ENCODE measurements at regions not wholly inside any gene's neighbourhood (a gene's known extent, or its start where the extent isn't known, plus 50 kb on each side); places are given as distances from the start of the nearest gene placed in this dataset.
"Not testable (repeated sequence)": the region's sequence is repeated elsewhere in the genome, so short reads cannot be mapped to it uniquely, and the experiment has no call there.

- no peaks in the 10 kb centered on the region for H3K79me1 ChIP-seq (ENCODE audit: low read depth, low read length)
- no peak overlapping the region for H2BK12ac ChIP-seq (ENCODE audit: low read length)
- H2AK5ac ChIP-seq (ENCODE audit: low read depth, low read length): no peak overlapping the region
- no peak for DNase-seq (ENCODE audit: low spot score)
- H2BK5ac ChIP-seq (ENCODE audit: low read length): no peak overlapping the region
- WGBS, 2 donors (ENCODE audit: extremely low coverage in 2 of 2, insufficient read length in 2 of 2, insufficient replicate concordance in 1 of 2): no CpG with 5 or more reads among the region's 4 CpGs
- H3K14ac ChIP-seq (ENCODE audit: low read length): no peak overlapping the region
- H3K4me2 ChIP-seq (ENCODE audit: insufficient read depth, low read length, poor library complexity, severe bottlenecking): no peak overlapping the region
- no peak overlapping the region for H4K8ac ChIP-seq (ENCODE audit: low read depth, low read length)
- no peaks in the 10 kb centered on the region for H3K27me3 ChIP-seq (ENCODE audit: control insufficient read depth in 3 of 3, insufficient read depth in 3 of 3, low read depth in 1 of 3, low read length in 3 of 3)
- H2BK120ac ChIP-seq (ENCODE audit: low read depth, low read length): no peak overlapping the region
- H3K9ac ChIP-seq (ENCODE audit: low read depth, low read length, poor library complexity): no peak overlapping the region
- no peak overlapping the region for H3K27ac ChIP-seq (replicated peaks; ENCODE audit: low read length)
- H3K4ac ChIP-seq (ENCODE audit: low read length): no peak overlapping the region
- no peaks in the 10 kb centered on the region for H3K4me1 ChIP-seq (ENCODE audit: control insufficient read depth in 2 of 2, insufficient read depth in 1 of 2, low read depth in 1 of 2, low read length in 2 of 2)
- no peaks in the 10 kb centered on the region for H3K36me3 ChIP-seq (replicated peaks in 1 of 2; ENCODE audit: control insufficient read depth in 2 of 2, insufficient read depth in 2 of 2, low read length in 2 of 2)
- no peaks in the 10 kb centered on the region for H3K9me3 ChIP-seq (replicated peaks in 1 of 2; ENCODE audit: control insufficient read depth in 2 of 2, insufficient read depth in 1 of 2, low read depth in 1 of 2, low read length in 2 of 2)
- no peak overlapping the region for H4K91ac ChIP-seq (ENCODE audit: low read depth, low read length, poor library complexity)
- H2AFZ ChIP-seq (ENCODE audit: low read length): no peak overlapping the region
- no peak overlapping the region for H2BK15ac ChIP-seq (ENCODE audit: low read length)
- H3K4me3 ChIP-seq (ENCODE audit: low read length in 2 of 2): no peak overlapping the region
- no peak overlapping the region for H3K18ac ChIP-seq (ENCODE audit: low read length)
- no peak overlapping the region for H3K23ac ChIP-seq (ENCODE audit: low read depth, low read length, poor library complexity)
These were observed 1280.4 kb downstream of the NSUN3 start for GRCh38 chr3:95343228-95343627.

- Histone ChIP-seq H3K79me1 (ENCODE audit: low read depth, low read length) (no peaks in the 10 kb centered on the region), H3K9ac (ENCODE audit: low read depth, low read length, poor library complexity) (no peak overlapping the region), H3K4me3 (ENCODE audit: low read length in 2 of 2) (no peak overlapping the region), H3K36me3 (replicated peaks in 1 of 2; ENCODE audit: control insufficient read depth in 2 of 2, insufficient read depth in 2 of 2, low read length in 2 of 2) (no peaks in the 10 kb centered on the region), H4K91ac (ENCODE audit: low read depth, low read length, poor library complexity) (no peak overlapping the region), H3K18ac (ENCODE audit: low read length) (no peak overlapping the region), H4K8ac (ENCODE audit: low read depth, low read length) (no peak overlapping the region), H2AK5ac (ENCODE audit: low read depth, low read length) (no peak overlapping the region), H2BK15ac (ENCODE audit: low read length) (no peak overlapping the region), H3K27ac (replicated peaks; ENCODE audit: low read length) (no peak overlapping the region), H3K4me2 (ENCODE audit: insufficient read depth, low read length, poor library complexity, severe bottlenecking) (no peak overlapping the region), H3K4ac (ENCODE audit: low read length) (no peak overlapping the region), H2AFZ (ENCODE audit: low read length) (no peak overlapping the region), H3K14ac (ENCODE audit: low read length) (no peak overlapping the region), H3K4me1 (ENCODE audit: control insufficient read depth in 2 of 2, insufficient read depth in 1 of 2, low read depth in 1 of 2, low read length in 2 of 2) (no peaks in the 10 kb centered on the region), H3K27me3 (ENCODE audit: control insufficient read depth in 3 of 3, insufficient read depth in 3 of 3, low read depth in 1 of 3, low read length in 3 of 3) (no peaks in the 10 kb centered on the region), H2BK5ac (ENCODE audit: low read length) (no peak overlapping the region), H2BK12ac (ENCODE audit: low read length) (no peak overlapping the region), H3K9me3 (replicated peaks in 1 of 2; ENCODE audit: control insufficient read depth in 2 of 2, insufficient read depth in 1 of 2, low read depth in 1 of 2, low read length in 2 of 2) (no peaks in the 10 kb centered on the region), H3K23ac (ENCODE audit: low read depth, low read length, poor library complexity) (no peak overlapping the region), H2BK120ac (ENCODE audit: low read depth, low read length) (no peak overlapping the region)
- DNase-seq (ENCODE audit: low spot score): no peak
- no CpG with 5 or more reads among the region's 1 CpG for WGBS, 2 donors (ENCODE audit: extremely low coverage in 2 of 2, insufficient read length in 2 of 2, insufficient replicate concordance in 1 of 2)
These were observed 1280.9 kb downstream of the NSUN3 start for GRCh38 chr3:95343767-95344166.

- H2BK12ac ChIP-seq (ENCODE audit: low read length); H3K14ac ChIP-seq (ENCODE audit: low read length); H3K9me3 ChIP-seq (replicated peaks in 1 of 2; ENCODE audit: control insufficient read depth in 2 of 2, insufficient read depth in 1 of 2, low read depth in 1 of 2, low read length in 2 of 2); H2BK120ac ChIP-seq (ENCODE audit: low read depth, low read length); H3K4me2 ChIP-seq (ENCODE audit: insufficient read depth, low read length, poor library complexity, severe bottlenecking); H3K18ac ChIP-seq (ENCODE audit: low read length); H3K9ac ChIP-seq (ENCODE audit: low read depth, low read length, poor library complexity); H2BK5ac ChIP-seq (ENCODE audit: low read length); H3K4me1 ChIP-seq (ENCODE audit: control insufficient read depth in 2 of 2, insufficient read depth in 1 of 2, low read depth in 1 of 2, low read length in 2 of 2); H2AFZ ChIP-seq (ENCODE audit: low read length); H3K36me3 ChIP-seq (replicated peaks in 1 of 2; ENCODE audit: control insufficient read depth in 2 of 2, insufficient read depth in 2 of 2, low read length in 2 of 2); H3K27me3 ChIP-seq (ENCODE audit: control insufficient read depth in 3 of 3, insufficient read depth in 3 of 3, low read depth in 1 of 3, low read length in 3 of 3); H3K23ac ChIP-seq (ENCODE audit: low read depth, low read length, poor library complexity); H3K27ac ChIP-seq (replicated peaks; ENCODE audit: low read length); H2BK15ac ChIP-seq (ENCODE audit: low read length); H3K4ac ChIP-seq (ENCODE audit: low read length); H3K79me1 ChIP-seq (ENCODE audit: low read depth, low read length); H2AK5ac ChIP-seq (ENCODE audit: low read depth, low read length); H4K91ac ChIP-seq (ENCODE audit: low read depth, low read length, poor library complexity); H4K8ac ChIP-seq (ENCODE audit: low read depth, low read length); H3K4me3 ChIP-seq (ENCODE audit: low read length in 2 of 2); DNase-seq (ENCODE audit: low spot score): not testable (repeated sequence)
- no CpG with 5 or more reads among the region's 4 CpGs for WGBS, 2 donors (ENCODE audit: extremely low coverage in 2 of 2, insufficient read length in 2 of 2, insufficient replicate concordance in 1 of 2)
These were observed 1285.1 kb downstream of the NSUN3 start for GRCh38 chr3:95347936-95348335.

- H3K4ac ChIP-seq (ENCODE audit: low read length): no peak overlapping the region
- WGBS, 2 donors (ENCODE audit: extremely low coverage in 2 of 2, insufficient read length in 2 of 2, insufficient replicate concordance in 1 of 2): no CpG with 5 or more reads among the region's 3 CpGs
- peak overlapping the region; percentile 49 for H2AFZ ChIP-seq (ENCODE audit: low read length)
- no peak overlapping the region for H2AK5ac ChIP-seq (ENCODE audit: low read depth, low read length)
- H3K18ac ChIP-seq (ENCODE audit: low read length): no peak overlapping the region
- no peaks in the 10 kb centered on the region for H3K27me3 ChIP-seq (ENCODE audit: control insufficient read depth in 3 of 3, insufficient read depth in 3 of 3, low read depth in 1 of 3, low read length in 3 of 3)
- H3K27ac ChIP-seq (replicated peaks; ENCODE audit: low read length): no peak overlapping the region
- H4K8ac ChIP-seq (ENCODE audit: low read depth, low read length): no peak overlapping the region
- H3K4me2 ChIP-seq (ENCODE audit: insufficient read depth, low read length, poor library complexity, severe bottlenecking): no peak overlapping the region
- H3K9me3 ChIP-seq (replicated peaks in 1 of 2; ENCODE audit: control insufficient read depth in 2 of 2, insufficient read depth in 1 of 2, low read depth in 1 of 2, low read length in 2 of 2): no peaks in the 10 kb centered on the region
- H3K14ac ChIP-seq (ENCODE audit: low read length): no peak overlapping the region
- no peaks in the 10 kb centered on the region for H3K36me3 ChIP-seq (replicated peaks in 1 of 2; ENCODE audit: control insufficient read depth in 2 of 2, insufficient read depth in 2 of 2, low read length in 2 of 2)
- H3K4me3 ChIP-seq (ENCODE audit: low read length in 2 of 2): no peak overlapping the region
- H3K79me1 ChIP-seq (ENCODE audit: low read depth, low read length): no peaks in the 10 kb centered on the region
- H2BK12ac ChIP-seq (ENCODE audit: low read length): no peak overlapping the region
- H3K23ac ChIP-seq (ENCODE audit: low read depth, low read length, poor library complexity): no peak overlapping the region
- no peak overlapping the region for H3K9ac ChIP-seq (ENCODE audit: low read depth, low read length, poor library complexity)
- H2BK15ac ChIP-seq (ENCODE audit: low read length): no peak overlapping the region
- H2BK5ac ChIP-seq (ENCODE audit: low read length): no peak overlapping the region
- DNase-seq (ENCODE audit: low spot score): no peak
- H4K91ac ChIP-seq (ENCODE audit: low read depth, low read length, poor library complexity): no peak overlapping the region
- H2BK120ac ChIP-seq (ENCODE audit: low read depth, low read length): no peak overlapping the region
- no peaks in the 10 kb centered on the region for H3K4me1 ChIP-seq (ENCODE audit: control insufficient read depth in 2 of 2, insufficient read depth in 1 of 2, low read depth in 1 of 2, low read length in 2 of 2)
These were observed 1286.0 kb downstream of the NSUN3 start for GRCh38 chr3:95348879-95349278.

All from neuronal stem cell (in vitro differentiated cells).